NCI-H526 (cell line): ENCODE measurements at regions not wholly inside any gene's neighbourhood (a gene's known extent, or its start where the extent isn't known, plus 50 kb on each side); places are given as distances from the start of the nearest gene placed in this dataset.

ENCODE experiments used
- DNase-seq, 2 experiments: peaks; one replicate each; lab custom pipeline; 2025; lab: John Stamatoyannopoulos, UW

- DNase-seq: no peak
Measured at GRCh38 chr3:152054315-152054714, 180.9 kb downstream of the SUCNR1 start.

- no peak for DNase-seq
Measured at GRCh38 chr3:152056073-152056472, 182.6 kb downstream of the SUCNR1 start.

GRCh38 chr3:152056481-152056880 is 183.0 kb downstream of the SUCNR1 start:
- peak; percentile 46 to 49 for DNase-seq

GRCh38 chr3:152056987-152057386 is 183.5 kb downstream of the SUCNR1 start:
- DNase-seq: no peak

- no peak for DNase-seq
Measured at GRCh38 chr3:152058856-152059255, 185.4 kb downstream of the SUCNR1 start.

GRCh38 chr3:152060701-152061100 is 187.3 kb downstream of the SUCNR1 start:
- no peak for DNase-seq

- DNase-seq: no peak
Measured at GRCh38 chr3:152061296-152061695, 187.9 kb downstream of the SUCNR1 start.

GRCh38 chr3:152069871-152070270 is 196.4 kb downstream of the SUCNR1 start:
- DNase-seq: no peak

- DNase-seq: no peak
Measured at GRCh38 chr3:152071315-152071714, 197.4 kb upstream of the MBNL1 start.

GRCh38 chr3:152071924-152072323 is 196.8 kb upstream of the MBNL1 start:
- peak in 1 of 2 experiments; percentile 55 for DNase-seq

GRCh38 chr3:152073267-152073666 is 195.5 kb upstream of the MBNL1 start:
- DNase-seq: peak; percentile 72 to 87

- no peak for DNase-seq
Measured at GRCh38 chr3:152076148-152076547, 192.6 kb upstream of the MBNL1 start.

- no peak for DNase-seq
Measured at GRCh38 chr3:152079980-152080379, 188.7 kb upstream of the MBNL1 start.

GRCh38 chr3:152083135-152083534 is 185.6 kb upstream of the MBNL1 start:
- DNase-seq: no peak

GRCh38 chr3:152084441-152085158 is 184.1 kb upstream of the MBNL1 start:
- DNase-seq: no peak

GRCh38 chr3:152087153-152087552 is 181.6 kb upstream of the MBNL1 start:
- DNase-seq: no peak

GRCh38 chr3:152089528-152089927 is 179.2 kb upstream of the MBNL1 start:
- no peak for DNase-seq

- DNase-seq: no peak
Measured at GRCh38 chr3:152091725-152092124, 177.0 kb upstream of the MBNL1 start.

- DNase-seq: no peak
Measured at GRCh38 chr3:152093901-152094300, 174.8 kb upstream of the MBNL1 start.

- no peak for DNase-seq
Measured at GRCh38 chr3:152094406-152094805, 174.3 kb upstream of the MBNL1 start.

GRCh38 chr3:152095472-152095871 is 173.3 kb upstream of the MBNL1 start:
- DNase-seq: peak; percentile 96 to 98

- DNase-seq: peak in 1 of 2 experiments; percentile 44
Measured at GRCh38 chr3:152096280-152096906, 172.3 kb upstream of the MBNL1 start.

GRCh38 chr3:152097120-152097519 is 171.6 kb upstream of the MBNL1 start:
- DNase-seq: peak in 1 of 2 experiments; percentile 13

- DNase-seq: no peak
Measured at GRCh38 chr3:152097770-152098169, 171.0 kb upstream of the MBNL1 start.
